ENCODE measurements at regions not wholly inside any gene's neighbourhood (a gene's known extent, or its start where the extent isn't known, plus 50 kb on each side); places are given as distances from the start of the nearest gene placed in this dataset.

DNA sequence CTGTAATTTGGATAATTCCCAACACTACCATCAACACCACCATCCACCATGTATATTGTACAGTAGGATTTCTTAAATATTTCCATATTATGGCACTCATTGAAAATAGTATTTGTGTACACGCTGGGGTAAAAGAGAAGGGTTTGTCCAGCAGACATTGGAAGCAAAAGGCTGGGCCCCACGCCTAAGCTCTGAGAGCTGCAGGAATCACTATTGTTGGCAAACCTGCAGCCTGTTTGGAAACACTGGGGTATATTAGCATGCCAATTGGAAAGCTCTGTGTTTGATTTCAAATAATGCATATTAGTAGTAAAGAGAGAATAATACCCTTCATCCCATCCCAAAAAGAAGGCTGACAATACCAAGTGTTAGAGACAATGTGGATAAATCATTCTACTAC lies 81.5 kb upstream of the DPYD start:
- WGBS, 2 donors (ENCODE audit: low coverage in 1 of 2), result 51 to 60% methylated on average over 2 of the region's 2 CpGs
- no peak overlapping the region for H3K27ac ChIP-seq
- no peaks in the 10 kb centered on the region for H3K27me3 ChIP-seq
- no peaks in the 10 kb centered on the region for H3K36me3 ChIP-seq
- no peaks in the 10 kb centered on the region for H3K9me3 ChIP-seq
- no peak overlapping the region for H3K4me3 ChIP-seq
- no peaks in the 10 kb centered on the region for H3K4me1 ChIP-seq
- TF ChIP-seq, protein P1, sequence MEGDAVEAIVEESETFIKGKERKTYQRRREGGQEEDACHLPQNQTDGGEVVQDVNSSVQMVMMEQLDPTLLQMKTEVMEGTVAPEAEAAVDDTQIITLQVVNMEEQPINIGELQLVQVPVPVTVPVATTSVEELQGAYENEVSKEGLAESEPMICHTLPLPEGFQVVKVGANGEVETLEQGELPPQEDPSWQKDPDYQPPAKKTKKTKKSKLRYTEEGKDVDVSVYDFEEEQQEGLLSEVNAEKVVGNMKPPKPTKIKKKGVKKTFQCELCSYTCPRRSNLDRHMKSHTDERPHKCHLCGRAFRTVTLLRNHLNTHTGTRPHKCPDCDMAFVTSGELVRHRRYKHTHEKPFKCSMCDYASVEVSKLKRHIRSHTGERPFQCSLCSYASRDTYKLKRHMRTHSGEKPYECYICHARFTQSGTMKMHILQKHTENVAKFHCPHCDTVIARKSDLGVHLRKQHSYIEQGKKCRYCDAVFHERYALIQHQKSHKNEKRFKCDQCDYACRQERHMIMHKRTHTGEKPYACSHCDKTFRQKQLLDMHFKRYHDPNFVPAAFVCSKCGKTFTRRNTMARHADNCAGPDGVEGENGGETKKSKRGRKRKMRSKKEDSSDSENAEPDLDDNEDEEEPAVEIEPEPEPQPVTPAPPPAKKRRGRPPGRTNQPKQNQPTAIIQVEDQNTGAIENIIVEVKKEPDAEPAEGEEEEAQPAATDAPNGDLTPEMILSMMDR (IDR thresholded peaks at IDR 0.05), result no peak
- TF ChIP-seq POLR2AphosphoS5 (IDR thresholded peaks at IDR 0.05) (no peak), POLR2A (IDR thresholded peaks at IDR 0.05) (no peak), EP300 (IDR thresholded peaks at IDR 0.05) (no peak)
- no peak for ATAC-seq

- Histone ChIP-seq H3K4me3 (no peak overlapping the region), H3K9me3 (no peaks in the 10 kb centered on the region), H3K27ac (no peak overlapping the region), H3K4me1 (no peaks in the 10 kb centered on the region), H3K36me3 (no peaks in the 10 kb centered on the region), H3K27me3 (no peaks in the 10 kb centered on the region)
- TF ChIP-seq POLR2A (IDR thresholded peaks at IDR 0.05), result no peak
- 81 to 92% methylated on average over 1 of the region's 1 CpG for WGBS, 2 donors (ENCODE audit: low coverage in 1 of 2)
- ATAC-seq, result no peak
Measured at GRCh38 chr1:98001764-98002163, 80.9 kb upstream of the DPYD start.

- no peak overlapping the region for H3K4me3 ChIP-seq
- TF ChIP-seq POLR2AphosphoS5 (IDR thresholded peaks at IDR 0.05) (no peak), POLR2A (IDR thresholded peaks at IDR 0.05) (no peak), EP300 (IDR thresholded peaks at IDR 0.05) (no peak)
- TF ChIP-seq, protein P1 (IDR thresholded peaks at IDR 0.05), result no peak
- ATAC-seq, result no peak
- WGBS, 2 donors (ENCODE audit: low coverage in 1 of 2), result 62 to 80% methylated on average over 1 of the region's 1 CpG
- no peaks in the 10 kb centered on the region for H3K36me3 ChIP-seq
- H3K4me1 ChIP-seq, result no peaks in the 10 kb centered on the region
- H3K27ac ChIP-seq, result no peak overlapping the region
- H3K9me3 ChIP-seq, result no peaks in the 10 kb centered on the region
- H3K27me3 ChIP-seq, result no peaks in the 10 kb centered on the region
Measured at GRCh38 chr1:97999320-97999719, 78.5 kb upstream of the DPYD start.

DNA sequence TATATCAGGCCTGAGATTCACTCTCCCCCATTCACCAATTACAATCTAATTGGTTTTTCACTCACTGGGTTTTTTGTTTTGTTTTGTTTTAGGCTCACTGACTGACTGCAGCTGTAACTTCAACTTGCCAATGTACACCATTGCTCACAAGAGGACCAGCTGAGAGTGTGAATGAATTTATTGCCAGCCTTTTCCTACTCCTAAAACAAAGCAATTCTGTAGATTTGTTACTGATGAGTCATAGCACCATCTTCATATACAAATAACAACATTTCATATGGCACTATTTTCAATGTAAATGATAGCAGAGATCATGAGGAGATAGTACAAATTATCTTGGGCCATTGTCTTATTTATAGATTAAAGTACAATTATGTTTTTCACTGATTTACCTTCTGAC lies 76.0 kb upstream of the DPYD start:
- no peak for ATAC-seq
- H3K27me3 ChIP-seq, result no peaks in the 10 kb centered on the region
- H3K27ac ChIP-seq, result no peak overlapping the region
- no peaks in the 10 kb centered on the region for H3K36me3 ChIP-seq
- H3K4me3 ChIP-seq, result no peak overlapping the region
- TF ChIP-seq POLR2AphosphoS5 (IDR thresholded peaks at IDR 0.05) (no peak), EP300 (IDR thresholded peaks at IDR 0.05) (no peak), POLR2A (IDR thresholded peaks at IDR 0.05) (no peak)
- TF ChIP-seq, protein P1 (IDR thresholded peaks at IDR 0.05), result no peak
- H3K9me3 ChIP-seq, result no peaks in the 10 kb centered on the region
- H3K4me1 ChIP-seq, result no peaks in the 10 kb centered on the region

DNA sequence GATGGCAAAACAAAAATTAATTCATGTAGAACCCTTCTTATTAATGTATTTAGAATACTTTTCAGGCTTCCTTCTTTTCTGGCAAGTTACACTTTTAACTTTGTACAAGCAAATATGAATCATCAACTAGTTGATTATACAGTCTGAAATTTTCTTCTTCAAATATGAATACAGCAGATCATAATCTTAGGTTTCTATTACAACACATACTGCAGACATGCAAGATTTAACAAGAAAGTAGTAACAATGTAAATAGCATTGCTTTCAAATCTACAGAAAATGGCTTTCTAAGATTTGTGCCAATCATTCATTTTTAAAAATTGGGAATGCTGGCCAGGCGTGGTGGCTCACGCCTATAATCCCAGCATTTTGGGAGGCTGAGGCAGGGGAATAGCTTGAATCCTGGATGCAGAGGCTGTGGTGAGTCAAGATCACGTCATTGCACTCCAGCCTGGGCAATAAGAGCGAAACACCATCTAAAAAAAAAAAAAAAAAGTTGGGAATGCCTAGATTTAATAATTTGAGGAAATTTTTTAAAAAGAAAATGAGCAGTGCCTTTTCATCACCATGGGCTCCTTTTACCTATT lies 68.4 kb upstream of the DPYD start:
- no peaks in the 10 kb centered on the region for H3K27me3 ChIP-seq
- 38 to 94% methylated on average over 2 to 4 of the region's 4 CpGs for whole genome bisulfite sequencing, 2 donors (ENCODE audit: low coverage in 1 of 2)
- H3K36me3 ChIP-seq, result no peaks in the 10 kb centered on the region
- no peaks in the 10 kb centered on the region for H3K9me3 ChIP-seq
- H3K4me1 ChIP-seq, result no peaks in the 10 kb centered on the region
- no peak overlapping the region for H3K27ac ChIP-seq
- no peak overlapping the region for H3K4me3 ChIP-seq
- no peak for ATAC-seq
- TF ChIP-seq EP300 (IDR thresholded peaks at IDR 0.05) (no peak), POLR2AphosphoS5 (IDR thresholded peaks at IDR 0.05) (no peak), POLR2A (IDR thresholded peaks at IDR 0.05) (no peak)
- TF ChIP-seq, protein P1 (IDR thresholded peaks at IDR 0.05), result no peak
